Kasumi-1 (cell line): ENCODE measurements at regions not wholly inside any gene's neighbourhood (a gene's known extent, or its start where the extent isn't known, plus 50 kb on each side); places are given as distances from the start of the nearest gene placed in this dataset.
"Not testable (repeated sequence)": the region's sequence is repeated elsewhere in the genome, so short reads cannot be mapped to it uniquely, and the experiment has no call there.

ENCODE experiments used
- DNase-seq, 2 experiments: peaks; one replicate each; lab custom pipeline; 2025; lab: John Stamatoyannopoulos, UW

GRCh38 chr17:54494721-54495715 lies 405.6 kb upstream of the TOM1L1 start:
- no peak for DNase-seq

DNA sequence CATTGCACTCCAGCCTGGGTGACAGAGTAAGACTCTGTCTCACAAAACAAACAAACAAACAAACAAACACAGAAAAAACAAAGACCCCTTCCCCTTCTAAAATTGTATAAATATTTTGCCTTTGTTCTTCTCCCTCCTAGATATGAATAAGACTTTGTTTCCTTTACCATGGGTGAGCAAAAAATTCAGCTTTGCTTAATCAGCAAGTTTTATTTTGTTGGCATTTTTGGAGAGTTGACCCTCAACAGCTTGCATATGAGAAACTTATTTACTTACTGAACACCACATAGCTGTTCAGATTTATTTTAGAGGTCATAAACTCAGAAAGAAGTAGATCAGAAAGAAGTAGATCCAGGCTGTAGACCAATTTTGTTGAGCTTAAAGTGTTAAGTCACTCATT lies 395.2 kb upstream of the TOM1L1 start:
- DNase-seq: no peak

DNA sequence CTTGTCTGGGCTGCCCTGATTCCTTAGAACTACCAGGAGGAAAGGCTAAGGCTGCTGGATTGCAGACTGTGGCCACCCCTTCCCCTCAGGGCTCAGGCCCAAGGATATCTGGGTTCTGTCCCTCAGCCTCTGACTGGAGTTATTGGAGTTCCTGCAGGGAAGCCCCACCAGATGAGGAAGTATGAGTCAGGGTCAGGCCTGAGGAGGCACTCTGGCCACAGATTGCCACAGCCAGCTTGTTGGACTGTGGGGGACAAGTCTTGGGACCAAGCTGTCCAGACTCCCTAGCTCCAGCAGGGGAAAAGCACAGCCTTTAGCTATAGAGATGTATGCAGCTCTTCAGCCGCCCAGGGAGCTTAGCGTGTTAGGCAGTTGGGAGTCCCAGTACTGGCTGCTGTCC lies 381.9 kb upstream of the TOM1L1 start:
- no peak for DNase-seq

DNA sequence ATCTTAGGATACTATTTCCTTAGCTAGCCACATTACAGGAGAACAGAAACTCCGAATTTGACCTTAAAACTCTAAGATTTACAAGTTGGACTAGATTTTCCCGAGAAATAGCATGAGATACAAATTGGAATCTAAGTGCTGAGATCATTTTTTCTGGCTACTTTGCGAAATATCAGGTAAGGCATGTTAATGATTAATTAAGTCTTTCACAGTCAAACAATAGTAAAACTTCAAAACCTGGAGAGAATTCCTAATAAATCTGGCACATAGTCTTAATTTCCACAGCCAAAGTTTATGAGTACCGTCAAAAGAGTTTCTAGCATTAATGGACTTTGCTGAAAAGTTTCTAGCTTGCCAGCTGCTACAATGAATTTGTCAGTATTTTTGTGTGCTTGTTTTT lies 379.5 kb upstream of the TOM1L1 start:
- no peak for DNase-seq

- no peak for DNase-seq
Observed at GRCh38 chr17:54524501-54524900, 376.2 kb upstream of the TOM1L1 start.

- no peak for DNase-seq
Observed at GRCh38 chr17:54527941-54528340, 372.7 kb upstream of the TOM1L1 start.

- no peak for DNase-seq
Observed at GRCh38 chr17:54530398-54530797, 370.3 kb upstream of the TOM1L1 start.

GRCh38 chr17:54536306-54536705 lies 364.3 kb upstream of the TOM1L1 start:
- no peak for DNase-seq

- no peak for DNase-seq
Observed at GRCh38 chr17:54537656-54538055, 363.0 kb upstream of the TOM1L1 start.

DNA sequence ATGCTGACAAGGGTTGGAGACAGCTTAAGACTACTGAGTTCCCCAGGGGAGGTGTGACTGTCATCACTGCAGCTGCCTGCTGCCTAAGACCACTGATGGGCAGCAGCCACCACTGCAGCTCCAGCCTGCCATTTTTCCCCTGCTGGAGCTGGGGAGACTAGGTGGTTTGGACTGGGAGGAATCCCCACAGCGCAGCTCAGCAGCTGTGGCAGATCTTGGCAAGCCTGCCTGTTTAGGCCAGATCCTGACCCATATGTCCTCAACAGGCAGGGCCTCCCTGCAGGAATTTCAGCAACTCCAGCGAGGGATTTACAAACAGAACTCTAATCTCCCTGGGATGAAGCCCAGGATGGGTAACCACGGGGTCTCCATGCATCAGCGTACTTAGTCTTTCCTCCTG lies 356.4 kb upstream of the TOM1L1 start:
- DNase-seq: no peak

DNA sequence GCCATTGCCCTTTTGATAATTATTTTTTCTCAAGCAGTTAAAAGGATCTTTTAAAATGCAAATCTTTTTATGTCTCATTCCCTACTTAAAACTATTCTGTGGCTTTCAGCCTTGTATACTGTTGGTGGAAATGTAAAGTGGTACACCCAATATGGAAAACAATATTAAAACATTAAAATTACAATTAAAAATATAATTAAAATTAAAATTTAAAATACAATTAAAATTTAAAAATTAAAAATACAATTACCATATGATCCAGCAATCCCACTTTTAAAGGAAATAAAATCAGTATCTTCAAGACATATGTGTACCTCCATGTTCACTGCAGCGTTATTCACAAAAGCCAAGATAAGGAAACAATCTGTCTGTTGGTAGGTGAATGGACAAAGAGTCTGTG lies 340.8 kb upstream of the TOM1L1 start:
- no peak for DNase-seq

DNA sequence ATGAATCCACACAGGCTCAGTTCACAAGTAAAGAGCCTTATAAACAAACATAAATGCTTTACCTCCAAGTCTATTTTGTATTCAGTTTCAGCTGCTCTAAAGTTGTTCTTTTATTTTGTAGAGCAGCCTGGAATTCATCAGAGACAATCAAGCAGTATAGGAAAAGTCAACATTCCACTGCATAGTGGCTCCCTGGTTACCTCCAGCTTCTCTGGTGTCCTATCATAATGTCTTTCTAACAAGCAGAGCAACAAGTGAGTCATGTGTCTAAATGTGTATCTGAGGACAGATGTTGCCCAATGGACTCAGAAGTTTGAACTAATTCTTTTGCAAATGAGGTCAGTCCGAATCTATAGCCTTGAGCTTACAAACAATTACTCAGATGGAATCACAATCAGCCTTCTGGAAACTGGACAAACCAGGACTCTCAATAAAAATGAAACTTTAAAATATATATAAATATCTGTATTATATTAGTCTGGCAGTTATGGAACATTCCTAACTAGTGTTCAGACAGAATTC lies 292.0 kb upstream of the TOM1L1 start:
- DNase-seq: no peak

GRCh38 chr17:54620399-54620978 lies 280.2 kb upstream of the TOM1L1 start:
- no peak for DNase-seq

GRCh38 chr17:54623746-54624145 lies 276.9 kb upstream of the TOM1L1 start:
- DNase-seq: no peak

- no peak for DNase-seq
Observed at GRCh38 chr17:54626146-54626703, 274.4 kb upstream of the TOM1L1 start.

DNA sequence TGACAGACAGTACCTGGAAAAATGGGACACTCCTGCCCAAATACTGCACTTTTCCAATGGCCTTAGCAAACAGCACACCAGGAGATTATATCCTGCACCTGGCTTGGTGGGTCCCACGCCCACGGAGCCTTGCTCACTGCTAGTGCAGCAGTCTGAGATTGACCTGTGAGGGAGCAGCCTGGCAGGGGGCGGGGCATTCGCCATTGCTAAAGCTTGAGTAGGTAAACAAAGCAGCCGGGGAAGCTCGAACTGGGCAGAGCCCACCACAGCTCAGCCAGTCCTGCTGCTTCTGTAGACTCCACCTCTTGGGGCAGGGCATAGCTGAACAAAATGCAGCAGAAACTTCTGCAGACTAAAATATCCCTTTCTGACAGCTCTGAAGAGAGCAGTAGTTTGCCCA lies 261.2 kb upstream of the TOM1L1 start:
- not testable (repeated sequence) for DNase-seq

- no peak for DNase-seq
Observed at GRCh38 chr17:54662978-54663876, 237.4 kb upstream of the TOM1L1 start.

DNA sequence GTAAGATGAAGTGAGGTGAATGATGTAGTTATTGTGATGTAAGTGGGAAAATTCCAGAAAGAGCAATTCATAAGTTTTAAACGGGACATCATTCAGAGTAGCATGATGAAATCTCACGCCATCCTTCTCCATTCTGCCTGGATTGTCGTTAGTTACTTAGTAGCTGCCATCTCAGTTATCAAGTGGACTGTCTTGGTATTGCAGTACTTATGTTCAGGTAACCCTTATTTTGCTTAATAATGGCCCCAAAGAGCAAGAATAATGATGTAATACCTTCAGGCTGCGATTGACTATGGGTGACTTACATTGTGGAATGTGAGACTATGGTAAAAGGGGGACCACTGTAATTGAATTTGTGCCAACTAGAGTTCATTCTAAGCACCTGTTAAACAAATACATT lies 234.1 kb upstream of the TOM1L1 start:
- DNase-seq: no peak

GRCh38 chr17:54678158-54678557 lies 222.5 kb upstream of the TOM1L1 start:
- no peak for DNase-seq

- no peak for DNase-seq
Observed at GRCh38 chr17:54680410-54680809, 220.2 kb upstream of the TOM1L1 start.

- no peak for DNase-seq
Observed at GRCh38 chr17:54694287-54694887, 206.3 kb upstream of the TOM1L1 start.
